Fibroblast of skin of right quadriceps (primary cell): ENCODE measurements at regions not wholly inside any gene's neighbourhood (a gene's known extent, or its start where the extent isn't known, plus 50 kb on each side); places are given as distances from the start of the nearest gene placed in this dataset.

Source experiments
- DNase-seq: peaks from one replicate; pipeline ENCODE4 v3.0.0-alpha.2; 2013

GRCh38 chr3:168272343-168272985, 176.7 kb upstream of the GOLIM4 start:
- DNase-seq: no peak

- DNase-seq: no peak
Observed at GRCh38 chr3:168271932-168272331, 176.2 kb upstream of the GOLIM4 start.

- DNase-seq: no peak
Observed at GRCh38 chr3:168269001-168269400, 173.3 kb upstream of the GOLIM4 start.

GRCh38 chr3:168267179-168267578, 171.5 kb upstream of the GOLIM4 start:
- no peak for DNase-seq

- no peak for DNase-seq
Observed at GRCh38 chr3:168266335-168266734, 170.6 kb upstream of the GOLIM4 start.

GRCh38 chr3:168262887-168263286, 167.2 kb upstream of the GOLIM4 start:
- DNase-seq: no peak

GRCh38 chr3:168260859-168261258, 165.1 kb upstream of the GOLIM4 start:
- no peak for DNase-seq

- DNase-seq: no peak
Observed at GRCh38 chr3:168251371-168251770, 155.6 kb upstream of the GOLIM4 start.

GRCh38 chr3:168250415-168250861, 154.7 kb upstream of the GOLIM4 start:
- peak; percentile 1 for DNase-seq

- peak; percentile 60 for DNase-seq
Observed at GRCh38 chr3:168249550-168250414, 154.1 kb upstream of the GOLIM4 start.

GRCh38 chr3:168249205-168249549, 153.5 kb upstream of the GOLIM4 start:
- DNase-seq: peak; percentile 6

GRCh38 chr3:168248383-168249204, 152.9 kb upstream of the GOLIM4 start:
- peak; percentile 15 for DNase-seq

- DNase-seq: no peak
Observed at GRCh38 chr3:168241156-168241555, 145.4 kb upstream of the GOLIM4 start.

GRCh38 chr3:168239287-168239686, 143.6 kb upstream of the GOLIM4 start:
- no peak for DNase-seq

- DNase-seq: no peak
Observed at GRCh38 chr3:168233001-168233400, 137.3 kb upstream of the GOLIM4 start.

GRCh38 chr3:168223085-168223484, 127.4 kb upstream of the GOLIM4 start:
- DNase-seq: no peak

GRCh38 chr3:168220556-168220955, 124.8 kb upstream of the GOLIM4 start:
- DNase-seq: no peak

GRCh38 chr3:168219530-168219929, 123.8 kb upstream of the GOLIM4 start:
- DNase-seq: no peak

- no peak for DNase-seq
Observed at GRCh38 chr3:168218600-168218999, 122.9 kb upstream of the GOLIM4 start.

GRCh38 chr3:168216851-168217250, 121.1 kb upstream of the GOLIM4 start:
- DNase-seq: no peak

- DNase-seq: no peak
Observed at GRCh38 chr3:168213920-168214319, 118.2 kb upstream of the GOLIM4 start.

GRCh38 chr3:168212664-168213285, 117.1 kb upstream of the GOLIM4 start:
- no peak for DNase-seq

- no peak for DNase-seq
Observed at GRCh38 chr3:168205451-168205850, 109.7 kb upstream of the GOLIM4 start.
